RWPE1 (cell line): ENCODE measurements at regions not wholly inside any gene's neighbourhood (a gene's known extent, or its start where the extent isn't known, plus 50 kb on each side); places are given as distances from the start of the nearest gene placed in this dataset.

Experiments used
- CTCF ChIA-PET: fragments of 350-600 bp; sonication (Branson Sonifier 250); formaldehyde crosslinking; extraction: SDS; loops from one replicate; lab custom pipeline; 2021; lab: Yijun Ruan, JAX
- POLR2A ChIA-PET: fragments of 400-600 bp; formaldehyde crosslinking; extraction: SDS; loops from one replicate; lab custom pipeline; 2020; ENCODE audit warnings: antibody characterized with exemption; ENCODE audit not compliant: low non-redundant PET; lab: Yijun Ruan, JAX
- DNase-seq: peaks from one replicate; pipeline ENCODE4 v3.0.0; 2012; ENCODE audit warnings: low spot score
- H3K27ac ChIP-seq: fragments of 450-650 bp; 2 replicates; pipeline ENCODE4 v1.5.1; 2017
- TF ChIP-seq, protein P1 (sequence below): fragments of 450-650 bp; conservative IDR thresholded peaks from 2 replicates; pipeline ENCODE4 v1.5.1; 2017; ENCODE audit warnings: low read depth, mild to moderate bottlenecking

- POLR2A ChIA-PET: no interaction called here
- DNase-seq: no peak
- no peak overlapping the region for H3K27ac ChIP-seq
- TF ChIP-seq, protein P1, sequence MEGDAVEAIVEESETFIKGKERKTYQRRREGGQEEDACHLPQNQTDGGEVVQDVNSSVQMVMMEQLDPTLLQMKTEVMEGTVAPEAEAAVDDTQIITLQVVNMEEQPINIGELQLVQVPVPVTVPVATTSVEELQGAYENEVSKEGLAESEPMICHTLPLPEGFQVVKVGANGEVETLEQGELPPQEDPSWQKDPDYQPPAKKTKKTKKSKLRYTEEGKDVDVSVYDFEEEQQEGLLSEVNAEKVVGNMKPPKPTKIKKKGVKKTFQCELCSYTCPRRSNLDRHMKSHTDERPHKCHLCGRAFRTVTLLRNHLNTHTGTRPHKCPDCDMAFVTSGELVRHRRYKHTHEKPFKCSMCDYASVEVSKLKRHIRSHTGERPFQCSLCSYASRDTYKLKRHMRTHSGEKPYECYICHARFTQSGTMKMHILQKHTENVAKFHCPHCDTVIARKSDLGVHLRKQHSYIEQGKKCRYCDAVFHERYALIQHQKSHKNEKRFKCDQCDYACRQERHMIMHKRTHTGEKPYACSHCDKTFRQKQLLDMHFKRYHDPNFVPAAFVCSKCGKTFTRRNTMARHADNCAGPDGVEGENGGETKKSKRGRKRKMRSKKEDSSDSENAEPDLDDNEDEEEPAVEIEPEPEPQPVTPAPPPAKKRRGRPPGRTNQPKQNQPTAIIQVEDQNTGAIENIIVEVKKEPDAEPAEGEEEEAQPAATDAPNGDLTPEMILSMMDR: no peak
- CTCF ChIA-PET: no interaction called here
Measured at GRCh38 chr11:27820249-27820648, 120.0 kb upstream of the BDNF start.

DNA sequence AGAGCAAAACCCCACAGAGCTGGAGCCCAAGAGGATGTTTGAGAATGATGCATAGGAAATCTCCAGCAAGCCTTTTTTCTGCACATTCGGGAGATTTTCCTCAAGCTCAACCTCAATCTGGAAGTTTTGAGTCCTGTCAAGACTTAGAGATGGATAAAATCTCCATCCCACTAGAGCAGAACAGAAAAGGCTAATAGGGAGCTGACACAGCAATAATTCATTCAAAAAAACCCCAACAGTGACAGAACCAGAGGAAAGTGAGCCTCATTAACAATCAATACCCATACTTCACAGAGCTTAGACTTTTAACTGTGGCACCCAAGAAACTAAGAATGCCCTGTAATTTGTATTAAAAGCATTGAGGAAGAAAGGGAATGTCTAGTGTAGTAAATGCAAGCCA is 115.9 kb upstream of the BDNF start:
- TF ChIP-seq, protein P1: no peak
- H3K27ac ChIP-seq: no peak overlapping the region
- ChIA-PET POLR2A (no interaction called here), CTCF (no interaction called here)
- DNase-seq: no peak

DNA sequence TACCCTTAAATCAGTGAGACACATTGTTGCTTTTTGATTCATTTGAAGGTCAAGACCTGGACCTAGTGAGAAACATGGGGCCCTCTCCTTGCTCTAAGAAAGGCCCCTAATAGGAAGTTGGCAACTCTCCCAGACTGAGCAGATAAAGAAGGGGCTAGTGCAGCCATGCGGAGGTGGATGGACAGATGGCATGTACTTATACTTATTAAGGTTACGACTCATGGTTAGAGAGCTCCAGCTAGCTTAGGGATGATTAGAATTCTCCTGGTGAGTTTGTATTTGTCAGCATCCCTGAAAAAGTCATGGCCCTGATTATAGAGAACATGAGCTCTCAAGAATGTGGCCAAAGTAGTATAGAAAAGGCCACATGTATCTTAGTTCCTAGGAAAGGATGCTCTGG is 112.1 kb upstream of the BDNF start:
- no peak for DNase-seq
- H3K27ac ChIP-seq: no peak overlapping the region
- TF ChIP-seq, protein P1: no peak
- CTCF ChIA-PET: no interaction called here
- POLR2A ChIA-PET: no interaction called here

DNA sequence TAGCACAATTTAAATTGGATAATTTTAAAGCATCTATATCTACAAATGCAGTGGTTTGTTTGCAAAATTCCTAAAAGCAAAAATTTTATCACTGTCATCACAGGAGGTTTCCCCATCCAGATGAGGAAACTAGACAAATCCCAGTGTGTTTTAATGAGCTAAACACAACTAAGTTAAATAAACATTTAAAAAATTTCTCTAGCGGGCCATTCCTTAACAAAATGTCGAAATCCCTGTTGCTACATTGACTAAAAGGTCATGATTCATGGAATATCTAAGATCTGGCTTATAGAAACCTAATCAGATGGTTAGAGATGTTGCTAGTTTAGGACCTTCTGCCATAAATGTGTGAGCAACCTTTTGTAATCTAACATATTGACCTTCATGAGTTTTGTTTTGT is 107.3 kb upstream of the BDNF start:
- CTCF ChIA-PET: interaction anchor here (0.6 kb wide), 1 partner anchor 11 kb away, joined by 3 read pairs; no protein-coding TSS in a partner anchor

GRCh38 chr11:27806122-27806521 is 105.9 kb upstream of the BDNF start:
- ChIA-PET POLR2A (no interaction called here), CTCF (no interaction called here)
- no peak overlapping the region for H3K27ac ChIP-seq
- TF ChIP-seq, protein P1: no peak
- DNase-seq: no peak

More for the DNA sequence above, 107.3 kb upstream of the BDNF start:
- no peak overlapping the region for H3K27ac ChIP-seq
- TF ChIP-seq, protein P1: no peak
- no peak for DNase-seq
- POLR2A ChIA-PET: no interaction called here

DNA sequence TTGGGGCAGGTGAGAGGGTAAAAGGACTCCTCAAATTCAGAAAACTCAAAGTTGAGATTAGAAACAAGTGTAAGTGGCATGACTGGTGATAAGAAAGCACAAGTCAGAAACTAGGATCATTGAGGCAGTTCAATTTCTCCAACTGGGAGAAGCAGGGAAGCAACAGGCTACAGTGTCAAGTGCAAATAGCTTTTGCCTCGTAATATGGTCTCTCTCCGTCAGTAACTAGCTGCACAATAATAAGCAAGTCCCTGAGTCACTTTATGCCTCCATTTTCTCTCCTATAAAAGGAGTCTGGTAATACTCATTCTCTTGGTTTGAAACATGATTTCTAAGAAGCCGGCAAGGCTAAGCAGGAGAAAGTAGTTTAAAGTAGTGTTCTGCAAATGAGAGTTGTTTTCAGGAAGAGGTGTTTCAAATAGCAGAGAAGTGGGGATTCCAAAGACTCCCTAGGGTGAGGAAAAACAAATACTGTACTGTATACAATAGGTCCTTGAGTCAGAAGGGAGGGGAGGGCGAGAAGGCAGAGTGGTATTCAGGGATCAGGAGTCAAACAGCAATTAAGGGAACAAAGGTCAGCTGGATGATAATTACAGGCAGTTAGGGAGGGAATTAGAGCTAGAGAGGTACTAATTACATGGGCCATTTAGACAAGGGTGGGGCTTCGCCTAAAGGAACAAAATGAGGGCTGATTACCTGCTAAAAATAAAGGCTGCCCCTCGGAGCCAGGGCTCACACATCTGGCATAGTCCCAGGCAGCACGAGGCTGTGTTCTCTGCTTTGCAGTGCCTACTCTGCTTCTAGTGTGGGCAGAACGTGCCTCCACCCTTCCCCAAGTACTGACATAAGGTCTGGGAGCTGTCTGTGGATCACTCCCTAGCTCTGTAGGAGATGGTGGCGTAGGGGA is 96.0 kb upstream of the BDNF start:
- no peak for DNase-seq
- CTCF ChIA-PET: interaction anchor here (0.6 kb wide), 1 partner anchor 12 kb away, joined by 3 read pairs; no protein-coding TSS in a partner anchor
- POLR2A ChIA-PET: no interaction called here

More for the DNA sequence above, 96.0 kb upstream of the BDNF start:
- TF ChIP-seq, protein P1: no peak
- no peak overlapping the region for H3K27ac ChIP-seq
